Adrenal gland (tissue), 9 donors: ENCODE measurements at regions not wholly inside any gene's neighbourhood (a gene's known extent, or its start where the extent isn't known, plus 50 kb on each side); places are given as distances from the start of the nearest gene placed in this dataset.
A peak's percentile ranks its signal among the peaks of the same experiment; 100 is the strongest.

Source experiments
- DNase-seq, 7 donors: peaks; one replicate each; pipeline ENCODE4 v3.0.0-alpha.2; 2019 to 2020
- H3K27ac ChIP-seq, 5 donors: fragments of 200-600 bp; sonication (generic) in 4 of 5; 1 replicate in 3 of 5; 2 replicates in 2 of 5; pipeline versions ENCODE4 v1.5.1 to v1.8.0; 2016 to 2020; ENCODE audit warnings: mild to moderate bottlenecking in 1 of 5
- H3K27me3 ChIP-seq: fragments of 200-600 bp; 2 replicates; pipeline ENCODE4 v1.8.0; 2021
- H3K36me3 ChIP-seq, 2 donors: fragments of 200-600 bp; replicated peaks in 1 of 2; 1 replicate in 1 of 2; 2 replicates in 1 of 2; pipeline versions ENCODE4 v1.5.1 to v1.8.0; 2018 to 2022
- H3K4me1 ChIP-seq, 2 donors: fragments of 200-600 bp; replicated peaks in 1 of 2; 1 replicate in 1 of 2; 2 replicates in 1 of 2; pipeline versions ENCODE4 v1.5.1 to v1.8.0; 2018 to 2021
- H3K4me3 ChIP-seq, 4 donors: fragments of 200-600 bp; sonication (generic) in 3 of 4; one replicate each; pipeline ENCODE4 v1.5.1; 2016 to 2018
- H3K9me3 ChIP-seq, 3 donors: fragments of 200-600 bp; sonication (generic) in 1 of 3; replicated peaks in 1 of 3; 1 replicate in 2 of 3; 2 replicates in 1 of 3; pipeline versions ENCODE4 v1.5.1 to v1.8.0; 2016 to 2021
- CTCF ChIP-seq, 6 experiments: fragments of 450-650 bp in 4 of 6; fragments of 200-600 bp in 2 of 6; sonication (generic) in 1 of 6; IDR thresholded peaks; 1 replicate in 5 of 6; 2 replicates in 1 of 6; pipeline versions ENCODE4 v1.5.1 to v1.8.0; 2016 to 2021; ENCODE audit warnings: antibody characterized with exemption in 6 of 6, mild to moderate bottlenecking in 2 of 6, moderate library complexity in 1 of 6
- POLR2A ChIP-seq, 2 donors: fragments of 450-650 bp; IDR thresholded peaks; one replicate each; pipeline ENCODE4 v1.6.1; 2017; ENCODE audit warnings: antibody characterized with exemption in 2 of 2, mild to moderate bottlenecking in 2 of 2, moderate library complexity in 1 of 2
- WGBS, 4 donors: extraction: QIAGEN DNeasy Blood & Tissue Kit in 2 of 4; methylation state at CpG; one replicate each; pipeline versions ENCODE4 v1.1.5 to v1.1.7; 2013 to 2017; 5-methylcytosine and 5-hydroxymethylcytosine counted together
- intact Hi-C, 2 donors: fragments of 100-400 bp; cut with DNase I; formaldehyde crosslinking; loops; one replicate each; pipeline versions ENCODE4 v1.14.1 to v1.15.0; 2022 to 2023
- donor health status: healthy with polysubstance abuse.
- donor health status: Bipolar disorder and iron deficiency.
- donor health status: DM: yes; HTN: yes; CAD: no.
- donor health status: DM: no; HTN: no; CAD: no.
- donor health status: DM: no; HTN: no; CAD: no.

GRCh38 chr3:152658977-152659720 is 175.8 kb upstream of the P2RY1 start:
- DNase-seq, result no peak
- no peaks in the 10 kb centered on the region for H3K27me3 ChIP-seq
- H3K36me3 ChIP-seq, result no peaks in the 10 kb centered on the region
- no peaks in the 10 kb centered on the region for H3K9me3 ChIP-seq
- H3K27ac ChIP-seq, result no peak overlapping the region
- TF ChIP-seq POLR2A (IDR thresholded peaks at IDR 0.05) (no peak), CTCF (IDR thresholded peaks at IDR 0.05) (no peak)
- intact Hi-C loops, result no loop called here
- peaks cover 0 to 3% of the 10 kb centered on the region in 2 donors for H3K4me1 ChIP-seq
- 62 to 66% (median 65%) methylated on average over 5 of the region's 5 CpGs for WGBS, 4 donors
- H3K4me3 ChIP-seq, result no peak overlapping the region

DNA sequence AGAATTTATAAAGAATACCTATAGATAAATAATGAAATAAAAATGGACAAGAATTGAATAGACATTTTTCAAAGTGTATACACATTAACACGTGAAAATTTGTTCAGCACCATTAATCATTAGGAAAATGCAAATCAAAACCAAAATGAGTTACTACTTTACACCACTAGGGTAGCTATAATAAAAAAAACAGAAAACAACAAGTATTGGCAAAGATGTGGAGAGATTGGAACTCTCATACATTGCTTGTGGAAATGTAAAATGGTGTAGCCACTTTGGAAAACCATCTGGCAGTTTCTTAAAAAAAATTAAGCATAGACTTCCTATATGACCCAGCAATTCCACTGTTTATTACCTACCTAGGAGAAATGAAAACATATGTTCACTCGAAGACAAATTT is 172.8 kb upstream of the P2RY1 start:
- Histone ChIP-seq H3K4me1 (no peaks in the 10 kb centered on the region), H3K27me3 (no peaks in the 10 kb centered on the region), H3K36me3 (no peaks in the 10 kb centered on the region), H3K4me3 (no peak overlapping the region), H3K27ac (no peak overlapping the region), H3K9me3 (no peaks in the 10 kb centered on the region)
- intact Hi-C loops, result no loop called here
- DNase-seq, result no peak
- TF ChIP-seq CTCF (IDR thresholded peaks at IDR 0.05) (peak in 1 of 6 experiments; percentile 18), POLR2A (IDR thresholded peaks at IDR 0.05) (no peak)
- WGBS, 4 donors, result 51 to 85% (median 76%) methylated on average over 2 of the region's 2 CpGs

DNA sequence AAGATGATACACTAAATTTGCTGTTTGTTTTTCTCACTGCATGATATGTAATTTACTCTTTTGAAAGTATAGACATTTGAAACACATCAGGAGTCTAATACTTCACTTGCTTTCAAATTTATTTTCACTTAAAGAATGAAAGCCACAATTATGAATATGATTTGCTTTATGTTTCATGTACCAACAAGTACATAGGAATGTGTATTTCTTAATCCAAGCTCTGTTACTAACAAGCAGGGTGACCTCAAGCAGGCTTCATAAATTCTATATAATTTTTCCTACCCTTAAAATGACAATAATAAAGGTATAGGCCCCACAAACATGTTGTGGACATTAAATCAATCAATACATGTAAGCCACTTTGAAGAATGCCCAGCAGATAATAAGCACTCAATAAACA is 170.2 kb upstream of the P2RY1 start:
- no peaks in the 10 kb centered on the region for H3K4me1 ChIP-seq
- no peak for TF ChIP-seq POLR2A (IDR thresholded peaks at IDR 0.05)
- TF ChIP-seq CTCF (IDR thresholded peaks at IDR 0.05), result no peak
- intact Hi-C loops, result no loop called here
- H3K27me3 ChIP-seq, result no peaks in the 10 kb centered on the region
- no peak overlapping the region for H3K4me3 ChIP-seq
- H3K9me3 ChIP-seq, result no peaks in the 10 kb centered on the region
- no peak for DNase-seq
- no peak overlapping the region for H3K27ac ChIP-seq
- H3K36me3 ChIP-seq, result no peaks in the 10 kb centered on the region

DNA sequence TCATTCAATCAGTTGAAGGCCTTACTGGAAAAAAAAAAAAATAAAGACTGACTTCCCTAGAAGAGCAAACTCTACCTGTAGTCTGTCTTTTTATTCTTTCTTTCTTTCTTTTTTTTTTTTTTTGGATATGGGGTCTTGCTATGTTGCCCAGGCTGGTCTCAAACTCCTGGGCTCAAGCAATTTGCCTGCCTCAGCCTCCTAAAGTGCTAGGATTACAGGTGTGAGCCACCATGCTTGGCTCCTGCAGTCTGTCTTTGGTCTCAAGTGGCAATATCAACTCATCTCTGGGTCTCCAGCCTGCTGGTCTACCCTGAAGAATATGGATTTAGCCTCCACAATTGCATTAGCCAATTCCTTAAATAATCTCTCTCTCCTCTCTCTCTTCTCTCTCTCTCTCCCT is 167.7 kb upstream of the P2RY1 start:
- DNase-seq, result no peak
- intact Hi-C loops, result no loop called here

More for the DNA sequence above, 167.7 kb upstream of the P2RY1 start:
- no peaks in the 10 kb centered on the region for H3K4me1 ChIP-seq
- TF ChIP-seq POLR2A (IDR thresholded peaks at IDR 0.05) (no peak), CTCF (IDR thresholded peaks at IDR 0.05) (no peak)
- H3K9me3 ChIP-seq, result no peaks in the 10 kb centered on the region
- no peaks in the 10 kb centered on the region for H3K36me3 ChIP-seq
- no peak overlapping the region for H3K27ac ChIP-seq
- H3K27me3 ChIP-seq, result no peaks in the 10 kb centered on the region
- no peak overlapping the region for H3K4me3 ChIP-seq
